Prostate gland (tissue), 2 donors: ENCODE measurements at regions not wholly inside any gene's neighbourhood (a gene's known extent, or its start where the extent isn't known, plus 50 kb on each side); places are given as distances from the start of the nearest gene placed in this dataset.

ENCODE experiments used
- CTCF ChIP-seq, 4 experiments: fragments of 200-600 bp in 2 of 4; fragments of 450-650 bp in 2 of 4; sonication (generic) in 2 of 4; IDR thresholded peaks; 1 replicate in 3 of 4; 2 replicates in 1 of 4; pipeline ENCODE4 v1.5.1; 2016 to 2019; ENCODE audit warnings: antibody characterized with exemption in 4 of 4, mild to moderate bottlenecking in 2 of 4, moderate library complexity in 2 of 4
- POLR2A ChIP-seq: fragments of 450-650 bp; IDR thresholded peaks from one replicate; pipeline ENCODE4 v1.6.1; 2016; ENCODE audit warnings: antibody characterized with exemption, mild to moderate bottlenecking
- POLR2AphosphoS5 ChIP-seq: sonication (generic); formaldehyde crosslinking; IDR thresholded peaks from one replicate; pipeline ENCODE4 v1.6.1; 2017; ENCODE audit warnings: antibody characterized with exemption

GRCh38 chr10:88070080-88070880, 206.9 kb downstream of the PTEN start:
- TF ChIP-seq CTCF (IDR thresholded peaks at IDR 0.05) (no peak), POLR2AphosphoS5 (no peak), POLR2A (no peak)
